Fibroblast of peridontal ligament (primary cell): ENCODE measurements at regions not wholly inside any gene's neighbourhood (a gene's known extent, or its start where the extent isn't known, plus 50 kb on each side); places are given as distances from the start of the nearest gene placed in this dataset.
A peak's percentile ranks its signal among the peaks of the same experiment; 100 is the strongest.
"Not testable (repeated sequence)": the region's sequence is repeated elsewhere in the genome, so short reads cannot be mapped to it uniquely, and the experiment has no call there.

Source experiments
- DNase-seq: peaks from one replicate; pipeline ENCODE4 v3.0.0-alpha.2; 2010; ENCODE audit errors: extremely low read depth

DNA sequence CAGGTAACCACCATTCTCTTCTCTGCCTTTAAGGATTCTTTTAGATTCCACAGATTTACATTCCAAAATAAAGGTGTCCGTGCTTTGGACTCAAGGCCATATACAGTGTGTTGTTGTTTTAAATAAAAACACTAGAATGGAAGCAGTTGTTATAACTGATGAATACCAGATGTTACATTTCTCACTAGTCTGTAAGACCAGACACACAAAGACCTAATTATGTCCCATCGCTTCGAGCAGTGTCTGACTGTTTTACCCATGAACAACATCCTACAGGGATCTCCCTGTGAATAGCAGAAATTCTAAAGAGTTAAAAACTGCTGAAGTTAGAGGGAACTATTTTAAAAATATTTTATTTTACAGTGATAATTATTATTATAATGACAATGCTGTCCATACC is 574.7 kb upstream of the ZP4 start:
- DNase-seq, result peak; percentile 51

DNA sequence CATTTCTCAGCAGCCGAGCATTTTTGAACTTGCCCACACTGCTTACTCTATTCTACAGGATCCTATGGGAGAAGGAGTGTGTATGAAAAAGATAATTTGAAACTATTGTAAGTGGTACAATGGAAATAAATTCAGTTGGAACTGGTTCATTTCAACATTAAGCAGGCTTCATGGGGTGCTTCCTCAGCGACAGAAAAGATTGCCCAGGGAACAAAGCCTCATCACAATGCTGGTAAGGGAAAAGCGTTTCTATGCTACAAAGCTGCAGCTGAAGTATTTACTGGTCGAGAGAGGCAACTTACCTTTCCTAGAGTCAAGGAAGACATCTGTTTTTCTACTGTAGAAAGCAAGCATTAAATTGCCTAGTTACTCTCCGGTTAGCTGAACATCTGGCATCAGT is 568.2 kb upstream of the ZP4 start:
- DNase-seq, result peak; percentile 7

DNA sequence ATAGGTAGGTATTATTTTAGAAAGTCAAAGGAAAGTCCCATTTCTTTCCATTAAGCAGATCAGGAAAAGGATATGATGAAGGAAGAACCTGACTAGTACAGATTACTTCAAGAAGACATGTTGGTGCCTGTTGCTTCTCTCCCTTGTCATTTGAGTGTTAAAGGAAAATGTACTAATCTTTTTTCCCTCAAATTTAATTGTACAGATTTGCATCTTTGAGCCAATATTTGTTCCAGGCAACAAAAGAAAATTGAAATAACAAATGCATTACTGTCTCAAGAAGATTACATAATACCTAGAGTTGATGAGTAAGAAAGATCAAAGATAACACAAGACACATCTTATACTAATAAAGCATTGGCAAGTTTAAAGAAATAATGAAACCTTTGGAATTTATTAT is 566.9 kb upstream of the ZP4 start:
- peak; percentile 2 for DNase-seq

DNA sequence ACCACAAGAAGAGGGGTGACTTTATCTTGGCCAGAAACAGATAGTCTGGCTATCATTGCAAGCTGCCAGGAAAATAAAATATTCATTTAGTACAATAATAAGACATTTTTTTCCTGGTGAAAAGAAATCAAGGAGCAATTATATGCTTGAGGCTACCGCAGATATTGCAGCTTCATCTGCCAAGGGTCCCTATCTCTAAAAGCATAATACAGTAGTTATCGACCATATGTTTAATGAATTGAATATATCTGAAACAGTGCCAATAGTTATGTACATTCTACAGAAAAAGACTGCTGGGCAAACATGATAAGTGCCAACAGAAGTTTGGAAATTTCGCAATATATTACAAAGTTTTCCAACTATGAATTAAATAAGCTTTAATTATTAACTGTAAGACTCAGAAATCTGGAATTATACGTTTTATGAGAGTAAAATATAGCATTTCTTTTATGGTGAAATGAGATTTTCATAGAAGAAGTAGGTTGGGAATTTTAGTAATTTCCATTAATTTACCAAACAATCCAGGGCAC is 561.1 kb upstream of the ZP4 start:
- peak; percentile 1 for DNase-seq

DNA sequence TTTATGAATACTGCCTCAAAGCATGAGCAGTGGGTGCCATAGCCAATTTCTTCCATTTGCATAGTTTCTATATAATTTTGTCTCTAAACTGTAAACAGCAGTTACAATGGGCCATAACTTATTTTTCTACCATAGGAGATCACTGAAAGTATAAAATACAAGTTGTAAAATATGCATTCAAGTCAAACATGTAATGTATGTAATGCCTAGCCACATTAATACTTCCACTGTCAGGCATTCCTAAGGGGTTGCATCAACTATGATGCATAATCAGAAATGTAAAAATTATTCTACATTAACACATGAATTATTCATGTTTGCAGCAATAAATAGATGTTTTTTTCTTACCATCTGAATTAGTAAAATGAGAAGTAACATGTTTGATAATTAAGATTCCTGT is 560.3 kb upstream of the ZP4 start:
- DNase-seq, result no peak

DNA sequence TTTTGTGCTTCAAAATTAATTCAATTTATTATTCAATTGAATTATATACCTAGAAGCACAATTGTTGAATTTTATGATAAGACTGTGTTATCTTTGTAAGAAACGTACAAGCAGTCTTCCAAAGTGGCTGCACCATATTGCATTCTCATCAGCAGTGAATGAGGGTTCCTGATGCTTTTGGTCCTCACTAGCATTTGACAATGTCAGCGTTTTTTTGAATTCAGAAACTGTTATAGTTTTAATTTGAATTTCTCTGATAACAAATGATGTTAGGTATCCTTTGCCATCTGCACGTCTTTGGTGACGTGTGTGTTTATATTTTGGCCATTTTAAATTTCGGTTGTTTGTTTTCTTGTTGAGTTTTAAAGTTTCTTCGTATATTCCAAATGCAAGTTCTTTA is 553.0 kb upstream of the ZP4 start:
- no peak for DNase-seq

DNA sequence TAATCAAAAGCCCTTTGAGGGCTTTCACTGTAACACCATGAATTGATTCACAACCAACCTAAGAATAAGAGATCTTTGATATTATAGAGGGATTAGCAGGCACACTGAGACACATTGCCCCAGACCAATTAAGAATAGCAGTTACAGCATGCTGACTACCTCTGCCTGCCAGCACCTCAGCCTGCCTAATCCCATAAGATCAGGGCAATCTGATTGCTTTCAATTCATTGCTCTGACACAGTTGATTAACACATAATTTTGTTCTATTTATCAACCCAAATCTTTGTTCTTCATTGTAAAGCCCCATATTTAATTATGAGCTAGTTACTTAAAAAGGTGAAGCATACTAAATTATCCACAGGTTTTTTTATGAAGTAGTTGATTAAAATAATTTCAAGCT is 548.8 kb upstream of the ZP4 start:
- no peak for DNase-seq

DNA sequence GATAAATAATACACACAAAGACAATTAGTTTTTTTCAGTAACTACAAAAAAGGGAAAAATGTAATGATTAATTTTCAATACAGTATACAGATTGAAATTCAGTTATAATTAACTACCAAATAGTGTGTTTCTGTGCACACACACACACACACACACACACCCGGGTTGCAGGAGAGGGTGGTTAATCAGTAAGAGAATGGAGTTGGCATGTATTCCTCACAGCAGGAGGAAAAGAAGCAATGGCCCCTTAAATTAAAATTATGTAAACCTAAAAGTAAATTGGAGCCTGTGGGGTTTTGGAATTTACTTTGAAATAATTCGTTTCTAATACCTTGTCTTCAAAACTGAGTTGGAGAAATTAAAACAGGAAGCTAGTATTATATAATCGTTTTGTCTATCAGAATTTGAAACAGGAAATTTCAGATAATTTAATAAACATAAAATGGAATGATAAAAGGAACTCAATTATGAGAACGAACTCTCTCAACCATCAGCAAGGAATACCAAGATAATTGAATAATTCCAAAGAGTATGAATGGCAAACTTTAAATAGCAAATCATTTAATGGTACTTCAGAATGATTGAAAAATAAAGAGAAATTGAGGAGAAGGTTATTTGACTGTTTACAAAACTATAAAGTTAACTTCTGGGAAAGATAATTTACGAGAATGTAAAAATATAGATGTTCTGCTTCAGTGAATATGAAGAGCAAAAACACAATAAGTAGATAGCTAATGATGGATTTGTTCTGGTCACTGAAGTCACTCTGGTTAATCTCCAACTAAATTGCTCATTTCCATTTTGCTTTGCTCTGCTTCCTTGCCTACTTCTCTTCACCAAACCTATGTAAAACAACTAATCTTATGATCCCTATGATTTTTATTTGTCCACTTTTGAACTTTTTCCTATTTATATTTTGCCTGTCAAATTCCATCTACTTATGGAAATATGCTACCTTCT is 547.9 kb upstream of the ZP4 start:
- no peak for DNase-seq

DNA sequence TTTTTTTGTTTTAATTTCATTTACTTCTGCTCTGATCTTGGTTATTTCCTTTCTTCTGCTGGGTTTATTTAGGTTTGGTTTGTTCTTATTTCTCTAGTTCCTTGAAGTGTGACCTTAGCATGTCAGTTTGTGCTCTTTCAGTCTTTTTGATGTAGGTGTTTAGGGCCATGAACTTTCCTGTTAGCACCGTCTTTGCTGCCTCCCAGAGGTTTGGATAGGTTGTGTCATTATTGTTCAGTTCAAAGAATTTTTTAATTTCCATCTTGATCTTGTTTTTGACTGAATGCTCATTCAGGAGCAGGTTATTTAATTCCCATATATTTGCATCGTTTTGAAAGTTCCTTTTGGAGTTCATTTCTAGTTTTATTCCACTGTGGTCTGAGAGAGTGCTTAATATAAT is 539.0 kb upstream of the ZP4 start:
- DNase-seq, result peak; percentile 14

DNA sequence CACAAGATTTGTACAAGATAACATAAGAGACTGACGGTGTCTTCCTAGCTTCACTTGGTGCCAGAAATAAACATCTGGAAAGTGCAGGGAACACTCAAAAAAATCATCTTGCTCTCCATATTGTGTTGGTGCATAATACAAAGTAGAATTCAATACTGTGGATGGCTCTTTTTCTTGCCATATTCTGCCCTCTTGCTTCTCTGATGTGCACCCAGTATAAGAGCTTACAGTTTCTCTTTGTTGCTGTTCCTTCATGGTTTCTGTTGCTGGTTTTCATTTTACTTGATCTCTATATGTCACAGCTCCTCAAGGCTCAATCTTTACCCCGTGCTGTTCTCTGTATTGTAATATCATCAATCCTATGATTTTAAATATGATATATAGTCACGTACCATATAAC is 528.5 kb upstream of the ZP4 start:
- DNase-seq, result no peak

DNA sequence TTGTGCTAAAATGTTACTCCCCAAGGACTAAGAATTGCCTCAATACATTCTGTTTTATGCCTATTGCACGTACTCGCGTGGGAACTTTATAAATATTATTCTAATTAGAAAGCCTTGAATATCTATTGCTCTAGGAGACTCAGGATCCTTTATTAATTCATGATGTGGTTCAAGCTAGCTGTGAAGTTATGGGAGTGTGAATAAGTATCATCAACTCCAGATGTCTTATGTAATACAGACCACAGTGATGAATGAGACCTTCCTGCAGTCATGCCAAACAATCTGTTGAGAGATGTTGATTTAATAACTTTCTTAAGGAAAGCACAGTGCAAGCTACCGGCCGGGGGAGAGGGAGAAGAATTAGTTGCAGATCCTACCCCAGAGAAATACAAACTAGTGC is 519.2 kb upstream of the ZP4 start:
- peak; percentile 98 for DNase-seq

DNA sequence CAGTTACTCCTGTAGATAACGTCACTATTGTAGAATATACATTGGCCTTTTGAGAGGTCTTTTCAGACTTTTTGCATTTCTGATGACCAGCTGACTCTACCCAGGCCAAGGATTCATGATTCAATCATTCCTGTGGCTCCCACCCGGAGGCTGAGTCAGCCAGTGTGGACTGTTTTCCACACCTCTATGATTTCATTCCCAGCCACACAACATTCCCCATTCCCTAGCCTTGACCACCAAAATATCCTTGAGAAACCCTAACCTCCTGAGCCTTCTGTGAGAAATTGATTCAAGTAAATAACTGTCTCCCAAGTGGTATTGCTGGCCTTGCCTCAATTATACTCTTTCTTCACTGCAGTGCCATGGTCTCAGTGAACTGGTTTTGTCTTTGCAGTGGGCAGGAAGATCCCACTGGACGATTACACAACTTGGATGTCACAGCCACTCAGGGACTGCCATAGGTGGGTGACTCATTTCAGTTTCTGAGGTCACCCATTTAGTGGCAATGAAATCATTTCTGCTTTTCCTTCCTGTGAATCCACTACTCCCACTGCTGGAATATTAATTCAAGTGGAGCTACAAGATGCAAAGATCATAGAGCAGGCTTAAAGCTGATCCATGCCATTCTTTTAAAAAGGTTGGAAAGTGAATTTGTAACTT is 518.6 kb upstream of the ZP4 start:
- peak; percentile 99 for DNase-seq

DNA sequence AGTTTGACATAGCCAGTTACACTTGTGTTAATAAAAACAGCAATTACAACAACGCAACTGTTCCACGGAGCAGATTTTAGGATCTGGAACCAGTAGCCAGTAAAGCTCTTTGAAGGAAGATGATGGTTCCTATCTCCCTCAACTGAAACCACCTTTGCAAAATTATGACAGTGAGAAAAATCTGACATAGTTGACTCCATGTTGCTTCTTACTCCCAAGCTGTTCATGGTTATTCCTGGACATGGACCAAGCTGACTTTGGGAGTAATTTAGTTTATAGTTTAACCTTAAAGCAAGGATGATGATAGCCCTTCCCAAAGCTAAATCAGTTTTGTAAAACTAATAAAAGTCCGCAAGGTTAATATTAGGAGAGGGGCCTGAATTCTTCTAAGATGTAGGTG is 518.0 kb upstream of the ZP4 start:
- no peak for DNase-seq

DNA sequence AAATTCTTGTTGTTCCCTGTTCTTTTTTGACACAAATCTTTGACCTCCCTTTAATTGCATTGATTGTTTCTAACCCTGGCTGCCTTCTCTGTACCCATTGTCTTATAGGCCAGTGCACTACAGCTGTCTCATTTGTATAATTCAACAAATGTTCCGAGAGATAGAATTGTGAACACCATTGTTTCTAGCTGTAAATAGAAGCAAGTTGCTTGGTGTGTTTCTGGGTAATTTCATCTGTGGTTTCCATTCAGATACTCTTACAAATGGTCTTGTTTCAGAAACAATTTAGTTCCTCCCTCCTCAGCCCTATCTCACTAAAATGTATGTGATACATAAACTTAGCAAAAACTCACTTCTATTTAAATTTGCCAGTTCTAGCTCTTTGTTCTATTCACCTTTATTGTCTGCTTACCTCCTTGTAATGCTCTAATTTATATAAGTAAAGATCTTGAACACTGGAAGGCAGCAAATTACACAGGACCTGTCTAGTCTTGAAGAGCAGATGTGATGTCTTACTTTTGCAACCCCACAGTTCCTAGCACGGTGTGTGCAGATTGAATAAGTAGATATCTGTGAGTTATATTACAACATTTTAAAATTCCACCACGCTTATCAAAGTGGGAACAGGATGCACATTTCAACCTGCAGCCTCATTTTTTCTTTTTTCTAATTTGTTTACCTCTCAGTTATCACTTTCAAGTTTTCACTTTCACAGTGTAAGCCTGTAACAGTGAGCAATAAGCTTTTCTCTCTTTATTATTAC is 515.6 kb upstream of the ZP4 start:
- no peak for DNase-seq

DNA sequence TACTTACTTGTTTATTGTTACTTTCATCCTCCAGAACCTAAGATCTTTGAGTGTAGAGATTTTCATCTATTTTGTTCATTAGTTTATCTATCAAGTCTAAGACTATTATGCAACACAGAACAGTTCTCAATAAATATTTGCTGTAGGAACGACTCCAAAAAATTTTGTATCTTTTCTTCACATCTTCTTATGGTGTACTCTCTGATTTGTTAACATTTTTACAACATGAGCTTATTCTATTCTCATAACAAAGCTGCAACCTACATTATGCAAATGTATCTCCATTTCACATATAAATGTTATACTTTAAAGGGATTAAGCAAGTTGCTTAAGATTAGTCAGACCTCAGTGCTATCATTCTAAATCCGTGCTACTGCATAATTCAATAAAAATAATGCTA is 514.2 kb upstream of the ZP4 start:
- no peak for DNase-seq

DNA sequence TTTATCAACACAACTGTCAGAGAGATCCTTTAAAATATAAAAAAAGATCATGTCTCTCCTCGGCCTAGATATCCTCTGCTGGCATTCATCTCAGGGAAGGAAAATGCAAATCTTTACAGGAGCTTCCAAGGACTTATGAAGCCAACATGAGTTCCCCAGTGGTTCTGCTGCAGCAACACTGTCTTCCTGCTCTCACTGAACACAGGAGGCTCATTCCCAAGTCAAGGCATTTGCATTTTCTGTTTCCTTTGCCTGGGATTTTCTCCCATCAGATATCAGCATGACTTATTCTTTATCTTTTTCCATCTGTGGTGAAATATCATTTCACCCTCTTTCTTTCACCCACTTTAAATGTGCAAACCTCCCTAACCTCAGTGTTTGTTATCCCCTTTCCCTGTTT is 513.8 kb upstream of the ZP4 start:
- DNase-seq, result no peak

DNA sequence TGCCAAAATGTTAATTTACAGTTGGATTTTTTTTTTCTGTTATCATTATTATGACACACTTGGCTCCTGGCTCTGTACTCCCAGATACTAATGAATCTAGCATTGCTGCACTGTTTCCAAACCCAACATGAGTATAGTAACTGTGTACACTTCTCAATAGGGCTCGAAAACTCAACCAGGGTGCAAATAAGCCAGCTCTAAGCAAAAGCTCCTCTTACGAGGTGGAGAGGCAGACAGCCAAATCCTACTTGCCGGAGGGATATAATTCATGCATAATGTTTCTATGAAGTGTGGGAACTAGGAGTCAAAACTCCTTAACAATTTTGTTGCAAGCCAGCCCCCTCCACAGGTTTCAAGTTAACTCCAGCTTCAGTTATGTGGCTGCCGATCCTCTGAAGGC is 510.4 kb upstream of the ZP4 start:
- DNase-seq, result peak; percentile 27

DNA sequence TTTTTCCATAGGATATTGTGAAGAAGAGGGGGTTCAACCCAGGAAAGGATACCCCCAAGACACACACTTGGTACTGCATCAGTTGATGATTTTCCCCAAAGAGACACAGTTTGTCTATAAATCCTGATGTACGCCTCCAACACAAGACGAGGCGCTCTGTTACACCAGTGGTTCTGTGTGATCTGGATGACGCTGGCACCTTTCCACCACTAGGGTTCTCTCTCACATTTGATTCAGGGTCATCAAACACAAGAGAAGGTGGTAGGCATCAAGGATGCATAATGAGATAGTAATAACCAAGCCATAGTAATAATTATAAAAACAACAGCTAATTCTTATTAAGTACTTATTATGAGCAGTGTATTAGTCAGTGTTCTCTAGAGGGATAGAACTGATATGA is 508.8 kb upstream of the ZP4 start:
- no peak for DNase-seq

DNA sequence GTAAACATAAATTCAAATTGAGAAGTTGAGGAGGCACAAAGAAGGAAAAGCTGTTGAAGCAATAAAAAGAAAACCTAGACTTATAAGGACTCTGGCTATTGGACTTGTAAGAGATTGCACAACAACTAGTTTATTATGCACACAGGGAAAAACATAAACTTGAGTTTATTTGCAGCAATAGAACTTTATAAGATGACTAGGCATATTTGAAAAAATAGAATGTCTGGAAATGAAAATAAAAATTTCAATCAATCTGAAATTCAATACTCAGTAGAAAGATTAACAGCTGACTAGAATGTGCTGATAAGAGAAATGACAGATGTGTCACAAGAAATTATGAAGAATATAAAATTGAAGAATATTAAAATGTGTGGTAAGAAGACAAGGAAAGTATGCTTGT is 505.4 kb upstream of the ZP4 start:
- DNase-seq, result no peak

DNA sequence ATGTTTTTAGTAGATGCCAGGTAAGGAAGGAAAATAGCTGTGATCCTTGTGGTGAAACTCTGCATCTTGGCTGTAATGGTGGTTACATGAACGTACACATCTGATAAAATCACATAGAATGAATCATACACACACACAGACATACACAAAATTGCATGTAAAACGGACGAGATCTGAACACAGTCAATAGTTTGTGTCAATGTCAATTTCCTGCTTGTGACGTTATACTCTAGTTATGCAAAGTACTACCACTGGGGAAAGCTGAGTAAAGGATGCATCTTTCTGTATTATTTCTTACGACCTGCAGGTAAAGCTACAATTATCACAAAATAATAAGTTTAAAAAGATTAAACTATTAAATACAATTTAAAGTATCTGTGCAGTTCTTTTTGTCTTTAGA is 493.7 kb upstream of the ZP4 start:
- DNase-seq, result no peak

DNA sequence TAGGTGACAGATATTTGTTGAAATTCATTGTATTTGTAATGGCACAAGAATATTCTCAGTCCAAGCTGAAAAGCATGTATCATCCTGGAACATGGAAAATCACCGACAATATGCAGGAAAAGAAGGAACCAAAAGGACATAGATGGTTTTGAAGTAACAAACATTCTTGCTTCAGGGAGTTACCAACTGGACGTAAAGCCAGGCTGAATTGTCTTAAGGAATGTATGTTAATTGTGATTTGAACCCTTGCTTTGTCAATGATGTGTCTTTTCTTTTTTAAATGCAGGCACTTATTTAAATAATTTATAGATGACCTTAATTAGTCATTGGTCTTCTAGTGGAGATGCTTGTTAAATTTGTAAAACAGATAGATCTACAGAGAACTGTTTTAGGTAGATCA is 489.4 kb upstream of the ZP4 start:
- DNase-seq, result no peak

DNA sequence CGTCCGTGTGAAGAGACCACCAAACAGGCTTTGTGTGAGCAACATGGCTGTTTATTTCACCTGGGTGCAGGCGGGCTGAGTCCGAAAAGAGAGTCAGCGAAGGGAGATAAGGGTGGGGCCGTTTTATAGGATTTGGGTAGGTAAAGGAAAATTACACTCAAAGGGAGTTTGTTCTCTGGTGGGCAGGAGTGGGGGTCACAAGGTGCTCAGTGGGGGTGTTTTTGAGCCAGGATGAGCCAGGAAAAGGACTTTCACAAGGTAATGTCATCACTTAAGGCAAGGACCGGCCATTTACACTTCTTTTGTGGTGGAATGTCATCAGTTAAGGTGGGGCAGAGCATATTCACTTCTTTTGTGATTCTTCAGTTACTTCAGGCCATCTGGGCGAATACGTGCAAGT is 488.7 kb upstream of the ZP4 start:
- not testable (repeated sequence) for DNase-seq
